ENCODE measurements at regions not wholly inside any gene's neighbourhood (a gene's known extent, or its start where the extent isn't known, plus 50 kb on each side); places are given as distances from the start of the nearest gene placed in this dataset.
"Not testable (repeated sequence)": the region's sequence is repeated elsewhere in the genome, so short reads cannot be mapped to it uniquely, and the experiment has no call there.

- Mint-ChIP-seq H3K9me3 (no peaks in the 10 kb centered on the region), H3K4me1 (no peaks in the 10 kb centered on the region), H3K27ac (no peak overlapping the region), H3K27me3 (no peaks in the 10 kb centered on the region), H3K36me3 (ENCODE audit: low read depth) (no peaks in the 10 kb centered on the region), H3K4me3 (no peak overlapping the region)
- CTCF ChIA-PET, result no interaction called here
- POLR2A ChIA-PET, result no interaction called here
- DNase-seq, result no peak
These were observed 114.8 kb downstream of the VCY start for GRCh38 chrY:13871426-13871825.

- H3K4me3 Mint-ChIP-seq, result no peak overlapping the region
- H3K9me3 Mint-ChIP-seq, result no peaks in the 10 kb centered on the region
- POLR2A ChIA-PET, result no interaction called here
- no peaks in the 10 kb centered on the region for H3K4me1 Mint-ChIP-seq
- no peak overlapping the region for H3K27ac Mint-ChIP-seq
- H3K36me3 Mint-ChIP-seq (ENCODE audit: low read depth), result no peaks in the 10 kb centered on the region
- H3K27me3 Mint-ChIP-seq, result no peaks in the 10 kb centered on the region
- no peak for DNase-seq
- CTCF ChIA-PET, result no interaction called here
These were observed 113.6 kb downstream of the VCY start for GRCh38 chrY:13872696-13873095.

DNA sequence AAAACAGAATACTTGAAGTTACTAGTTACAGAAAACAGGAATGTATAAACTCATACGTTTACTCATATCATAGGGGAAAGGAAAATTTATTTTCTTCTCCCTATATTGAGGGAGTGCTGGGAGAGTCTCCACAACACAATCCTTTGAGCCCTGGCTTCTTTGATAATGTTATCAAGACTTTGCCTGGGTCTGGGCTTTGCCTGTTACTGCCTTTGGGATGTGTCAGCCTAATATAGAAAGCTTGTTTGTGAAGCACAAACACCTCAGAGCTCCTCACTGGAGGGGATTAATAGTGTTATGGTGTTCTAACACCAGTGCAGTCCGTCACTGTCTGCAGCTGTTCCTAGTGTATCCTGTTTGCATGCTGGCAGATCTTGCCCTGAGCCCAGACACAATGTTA, 107.8 kb downstream of the VCY start:
- ChIA-PET POLR2A (no interaction called here), CTCF (no interaction called here)
- no peak overlapping the region for H3K4me3 Mint-ChIP-seq
- no peak for DNase-seq
- H3K9me3 Mint-ChIP-seq, result no peaks in the 10 kb centered on the region
- H3K27me3 Mint-ChIP-seq, result no peaks in the 10 kb centered on the region
- H3K4me1 Mint-ChIP-seq, result no peaks in the 10 kb centered on the region
- H3K27ac Mint-ChIP-seq, result no peak overlapping the region
- H3K36me3 Mint-ChIP-seq (ENCODE audit: low read depth), result no peaks in the 10 kb centered on the region

DNA sequence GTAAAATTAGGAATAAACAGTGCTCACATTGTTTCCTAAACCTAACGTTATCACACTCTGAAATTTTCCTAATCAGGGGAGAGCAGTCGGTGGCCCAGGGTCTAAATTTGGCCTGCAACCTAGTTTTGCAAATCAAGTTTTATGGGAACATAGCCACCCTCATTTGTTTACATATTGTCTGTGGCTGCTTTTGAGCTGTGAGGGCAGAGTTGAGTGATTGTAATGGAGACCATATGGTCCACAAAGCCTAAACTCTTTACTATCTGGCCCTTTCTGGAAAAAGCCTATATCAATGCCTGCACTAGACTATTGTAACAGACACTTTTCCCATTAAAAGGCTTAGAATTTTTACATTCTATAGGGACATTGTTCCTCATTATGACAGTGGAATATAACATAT, 105.2 kb downstream of the VCY start:
- DNase-seq, result no peak
- POLR2A ChIA-PET, result no interaction called here
- no peak overlapping the region for H3K27ac Mint-ChIP-seq
- CTCF ChIA-PET, result no interaction called here
- no peaks in the 10 kb centered on the region for H3K27me3 Mint-ChIP-seq
- no peaks in the 10 kb centered on the region for H3K9me3 Mint-ChIP-seq
- H3K4me1 Mint-ChIP-seq, result no peaks in the 10 kb centered on the region
- H3K36me3 Mint-ChIP-seq (ENCODE audit: low read depth), result no peaks in the 10 kb centered on the region
- H3K4me3 Mint-ChIP-seq, result no peak overlapping the region

- CTCF ChIA-PET, result no interaction called here
- Mint-ChIP-seq H3K36me3 (ENCODE audit: low read depth) (no peaks in the 10 kb centered on the region), H3K4me1 (no peaks in the 10 kb centered on the region), H3K27me3 (no peaks in the 10 kb centered on the region), H3K27ac (no peak overlapping the region), H3K4me3 (no peak overlapping the region), H3K9me3 (no peaks in the 10 kb centered on the region)
- POLR2A ChIA-PET, result no interaction called here
- DNase-seq, result no peak
These were observed 103.4 kb downstream of the VCY start for GRCh38 chrY:13882829-13883228.

DNA sequence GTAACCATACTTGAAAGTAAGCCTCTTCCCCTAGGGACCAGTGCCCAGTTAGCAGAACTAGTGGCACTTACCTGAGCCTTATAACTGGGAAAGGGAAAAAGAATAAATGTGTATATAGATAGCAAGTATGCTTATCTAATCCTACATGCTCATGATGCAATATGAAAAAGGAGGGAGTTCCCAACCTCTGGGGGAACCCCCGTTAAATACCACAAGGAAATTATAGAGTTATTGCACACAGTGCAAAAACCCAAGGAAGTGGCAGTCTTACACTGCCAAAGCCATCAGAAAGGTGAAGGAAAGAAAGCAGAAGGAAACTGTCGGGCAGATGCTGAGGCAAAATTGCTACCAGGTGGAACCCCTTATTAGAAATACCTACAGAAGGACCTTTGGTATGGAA, 92.2 kb downstream of the VCY start:
- H3K9me3 Mint-ChIP-seq; H3K36me3 Mint-ChIP-seq (ENCODE audit: low read depth); CTCF ChIA-PET; POLR2A ChIA-PET; H3K4me1 Mint-ChIP-seq; H3K27me3 Mint-ChIP-seq; H3K27ac Mint-ChIP-seq; H3K4me3 Mint-ChIP-seq; DNase-seq: not testable (repeated sequence)

- H3K9me3 Mint-ChIP-seq, result no peaks in the 10 kb centered on the region
- H3K27ac Mint-ChIP-seq, result no peak overlapping the region
- no peak overlapping the region for H3K4me3 Mint-ChIP-seq
- DNase-seq, result no peak
- ChIA-PET CTCF (no interaction called here), POLR2A (no interaction called here)
- no peaks in the 10 kb centered on the region for H3K4me1 Mint-ChIP-seq
- no peaks in the 10 kb centered on the region for H3K36me3 Mint-ChIP-seq (ENCODE audit: low read depth)
- H3K27me3 Mint-ChIP-seq, result no peaks in the 10 kb centered on the region
These were observed 78.5 kb downstream of the VCY start for GRCh38 chrY:13907736-13908135.

GRCh38 chrY:13930436-13930835, 55.8 kb downstream of the VCY start:
- H3K9me3 Mint-ChIP-seq; H3K4me3 Mint-ChIP-seq; CTCF ChIA-PET; H3K36me3 Mint-ChIP-seq (ENCODE audit: low read depth); H3K27ac Mint-ChIP-seq; DNase-seq; POLR2A ChIA-PET; H3K27me3 Mint-ChIP-seq; H3K4me1 Mint-ChIP-seq: not testable (repeated sequence)
